ENCODE measurements at regions not wholly inside any gene's neighbourhood (a gene's known extent, or its start where the extent isn't known, plus 50 kb on each side); places are given as distances from the start of the nearest gene placed in this dataset.

GRCh38 chr2:133862400-133862977, 294.2 kb upstream of the NCKAP5 start:
- TF ChIP-seq CTCF (IDR thresholded peaks at IDR 0.05 in 2 of 3, conservative IDR thresholded peaks at IDR 0.05 in 1 of 3; ENCODE audit: control insufficient read depth in 2 of 3, extremely low read depth in 1 of 3, insufficient read depth in 1 of 3, low read depth in 3 of 3, low read length in 3 of 3) (no peak), ZBTB11 (CRISPR knock-in tag; IDR thresholded peaks at IDR 0.05) (no peak), MXI1 (IDR thresholded peaks at IDR 0.05; ENCODE audit: low read depth, low read length) (no peak), EGR1 (IDR thresholded peaks at IDR 0.05; ENCODE audit: borderline replicate concordance in 1 of 2, low read depth in 2 of 2, low read length in 2 of 2) (no peak), ATF3 (IDR thresholded peaks at IDR 0.05; ENCODE audit: borderline replicate concordance, extremely low read depth, low read depth, low read length) (no peak), ESRRA (IDR thresholded peaks at IDR 0.05; ENCODE audit: low read length) (no peak), SRF (IDR thresholded peaks at IDR 0.05; ENCODE audit: low read depth in 2 of 2, low read length in 2 of 2) (no peak), RELB (IDR thresholded peaks at IDR 0.05; ENCODE audit: low read depth) (no peak), IKZF1 (conservative IDR thresholded peaks at IDR 0.05) (no peak), POLR2AphosphoS5 (IDR thresholded peaks at IDR 0.05; ENCODE audit: low read length) (no peak), RAD21 (IDR thresholded peaks at IDR 0.05; ENCODE audit: insufficient read depth, low read depth, low read length) (no peak), BHLHE40 (IDR thresholded peaks at IDR 0.05; ENCODE audit: borderline replicate concordance in 1 of 2, low read depth in 2 of 2, low read length in 1 of 2) (no peak), SREBF2 (IDR thresholded peaks at IDR 0.05; ENCODE audit: low read length) (no peak)

Data from GM12878 (cell line).